ENCODE measurements at regions not wholly inside any gene's neighbourhood (a gene's known extent, or its start where the extent isn't known, plus 50 kb on each side); places are given as distances from the start of the nearest gene placed in this dataset.

DNA sequence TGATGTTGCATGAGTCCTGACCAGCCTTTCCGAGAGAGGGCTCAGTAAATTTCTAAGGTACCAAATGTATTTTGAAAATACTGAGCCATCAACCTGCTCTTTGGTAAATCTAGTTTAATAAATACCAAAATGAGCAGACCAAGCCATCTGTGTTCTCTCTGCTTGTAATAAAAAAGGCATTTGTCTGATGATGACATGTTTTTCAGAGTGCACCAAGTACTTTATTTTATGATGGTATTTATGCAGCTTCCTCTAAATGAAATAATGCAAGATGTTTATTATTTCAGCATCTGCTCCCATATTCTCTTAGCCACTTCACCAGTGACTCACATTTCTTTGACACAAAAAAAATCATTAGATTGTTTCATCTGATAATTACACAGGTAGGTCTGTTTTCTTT, 700.5 kb downstream of the TRIML1 start:
- Histone ChIP-seq H3K27me3 (ENCODE audit: low read length) (no peaks in the 10 kb centered on the region), H4K20me1 (ENCODE audit: low read length) (no peaks in the 10 kb centered on the region), H3K9me2 (replicated peaks; ENCODE audit: low read length) (no peaks in the 10 kb centered on the region), H2AFZ (ENCODE audit: low read length) (no peak overlapping the region), H3F3A (ENCODE audit: low read length, unreplicated experiment) (no peaks in the 10 kb centered on the region), H3K4me1 (ENCODE audit: insufficient read depth, low read length) (no peaks in the 10 kb centered on the region), H3K79me2 (ENCODE audit: low read length) (no peaks in the 10 kb centered on the region), H3K4me2 (ENCODE audit: low read length) (no peak overlapping the region), H3K9me3 (ENCODE audit: low read length) (no peaks in the 10 kb centered on the region), H3K36me3 (ENCODE audit: low read depth, low read length) (no peaks in the 10 kb centered on the region), H3K4me3 (ENCODE audit: low read length) (no peak overlapping the region), H3K9ac (ENCODE audit: low read length) (no peak overlapping the region), H3K27ac (ENCODE audit: low read length) (no peak overlapping the region)
- no peak for ATAC-seq
- ChIA-PET POLR2A (ENCODE audit: unreplicated experiment) (no interaction called here), CTCF (no interaction called here)
- intact Hi-C loops (cut with micrococcal nuclease), result no loop called here
- BruUV-seq (replicated peaks), result no TSS peak
- TF ChIP-seq, protein P1, sequence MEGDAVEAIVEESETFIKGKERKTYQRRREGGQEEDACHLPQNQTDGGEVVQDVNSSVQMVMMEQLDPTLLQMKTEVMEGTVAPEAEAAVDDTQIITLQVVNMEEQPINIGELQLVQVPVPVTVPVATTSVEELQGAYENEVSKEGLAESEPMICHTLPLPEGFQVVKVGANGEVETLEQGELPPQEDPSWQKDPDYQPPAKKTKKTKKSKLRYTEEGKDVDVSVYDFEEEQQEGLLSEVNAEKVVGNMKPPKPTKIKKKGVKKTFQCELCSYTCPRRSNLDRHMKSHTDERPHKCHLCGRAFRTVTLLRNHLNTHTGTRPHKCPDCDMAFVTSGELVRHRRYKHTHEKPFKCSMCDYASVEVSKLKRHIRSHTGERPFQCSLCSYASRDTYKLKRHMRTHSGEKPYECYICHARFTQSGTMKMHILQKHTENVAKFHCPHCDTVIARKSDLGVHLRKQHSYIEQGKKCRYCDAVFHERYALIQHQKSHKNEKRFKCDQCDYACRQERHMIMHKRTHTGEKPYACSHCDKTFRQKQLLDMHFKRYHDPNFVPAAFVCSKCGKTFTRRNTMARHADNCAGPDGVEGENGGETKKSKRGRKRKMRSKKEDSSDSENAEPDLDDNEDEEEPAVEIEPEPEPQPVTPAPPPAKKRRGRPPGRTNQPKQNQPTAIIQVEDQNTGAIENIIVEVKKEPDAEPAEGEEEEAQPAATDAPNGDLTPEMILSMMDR (conservative IDR thresholded peaks at IDR 0.05; ENCODE audit: low read depth, low read length), result no peak
- no peak for TF ChIP-seq EZH2 (IDR thresholded peaks at IDR 0.05; ENCODE audit: low read length, unreplicated experiment)
- TF ChIP-seq EZH2phosphoT487 (IDR thresholded peaks at IDR 0.05; ENCODE audit: borderline replicate concordance, low read length), result no peak
- no peak for DNase-seq

DNA sequence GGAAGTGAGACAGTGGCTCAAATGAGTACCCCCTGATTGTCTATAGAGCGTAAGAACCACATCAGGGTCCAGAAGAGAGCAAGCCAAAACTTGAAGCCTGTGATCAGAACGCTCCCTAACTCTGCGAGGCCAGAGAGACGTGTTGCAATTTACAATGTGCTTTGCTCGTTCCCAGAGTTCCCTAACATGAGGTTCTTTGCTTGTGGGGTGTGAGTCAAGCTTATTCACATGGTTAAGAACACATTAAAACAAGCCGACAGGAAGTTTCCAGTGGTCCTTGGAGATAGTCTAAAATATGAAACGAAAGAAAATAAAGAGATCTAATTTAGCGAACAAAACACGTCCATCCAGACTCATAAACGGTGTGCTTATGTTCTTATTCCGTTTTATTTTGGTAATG, 702.3 kb downstream of the TRIML1 start:
- Histone ChIP-seq H3K79me2 (ENCODE audit: low read length) (no peaks in the 10 kb centered on the region), H3K4me3 (ENCODE audit: low read length) (no peak overlapping the region), H2AFZ (ENCODE audit: low read length) (no peak overlapping the region), H3K4me1 (ENCODE audit: insufficient read depth, low read length) (no peaks in the 10 kb centered on the region), H3K9me2 (replicated peaks; ENCODE audit: low read length) (no peaks in the 10 kb centered on the region), H3K4me2 (ENCODE audit: low read length) (peak overlapping the region; percentile 31; the same call in 1 of the 2 replicates), H3F3A (ENCODE audit: low read length, unreplicated experiment) (no peaks in the 10 kb centered on the region), H3K27me3 (ENCODE audit: low read length) (no peaks in the 10 kb centered on the region), H3K9me3 (ENCODE audit: low read length) (no peaks in the 10 kb centered on the region), H3K27ac (ENCODE audit: low read length) (no peak overlapping the region), H3K36me3 (ENCODE audit: low read depth, low read length) (no peaks in the 10 kb centered on the region), H3K9ac (ENCODE audit: low read length) (no peak overlapping the region), H4K20me1 (ENCODE audit: low read length) (no peaks in the 10 kb centered on the region)
- intact Hi-C loops (cut with micrococcal nuclease), result no loop called here
- DNase-seq (peak; percentile 6), ATAC-seq (no peak)
- no TSS peak for BruUV-seq (replicated peaks)
- TF ChIP-seq EZH2 (IDR thresholded peaks at IDR 0.05; ENCODE audit: low read length, unreplicated experiment), result no peak
- TF ChIP-seq, protein P1 (conservative IDR thresholded peaks at IDR 0.05; ENCODE audit: low read depth, low read length), result no peak
- TF ChIP-seq EZH2phosphoT487 (IDR thresholded peaks at IDR 0.05; ENCODE audit: borderline replicate concordance, low read length), result no peak
- ChIA-PET CTCF (no interaction called here), POLR2A (ENCODE audit: unreplicated experiment) (no interaction called here)

DNA sequence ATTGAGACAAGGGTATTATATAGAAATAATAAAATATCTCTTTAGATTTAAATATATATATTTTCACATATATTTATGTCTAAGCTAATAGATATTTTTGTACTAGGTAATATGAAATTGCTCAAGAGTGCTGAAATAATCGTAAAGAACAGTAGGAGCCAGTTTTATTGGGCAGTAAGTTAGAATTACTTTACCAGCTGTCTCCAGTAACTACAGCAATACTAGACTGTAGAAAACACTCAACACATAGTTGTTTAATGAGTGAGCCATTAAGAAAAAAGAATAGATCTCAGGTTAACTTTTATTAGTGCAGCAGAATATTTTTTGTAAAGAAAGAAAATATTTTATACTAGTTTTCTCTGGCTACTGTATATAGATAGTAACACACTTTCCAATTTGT, 715.2 kb downstream of the TRIML1 start:
- no peaks in the 10 kb centered on the region for H3K27me3 ChIP-seq (ENCODE audit: low read length)
- no peaks in the 10 kb centered on the region for H3K9me3 ChIP-seq (ENCODE audit: low read length)
- H2AFZ ChIP-seq (ENCODE audit: low read length), result no peak overlapping the region
- no peaks in the 10 kb centered on the region for H3F3A ChIP-seq (ENCODE audit: low read length, unreplicated experiment)
- H3K36me3 ChIP-seq (ENCODE audit: low read depth, low read length), result no peaks in the 10 kb centered on the region
- no TSS peak for BruUV-seq (replicated peaks)
- H3K27ac ChIP-seq (ENCODE audit: low read length), result no peak overlapping the region
- intact Hi-C loops (cut with micrococcal nuclease), result no loop called here
- no peaks in the 10 kb centered on the region for H3K4me1 ChIP-seq (ENCODE audit: insufficient read depth, low read length)
- H3K9ac ChIP-seq (ENCODE audit: low read length), result no peak overlapping the region
- DNase-seq (no peak), ATAC-seq (no peak)
- no peaks in the 10 kb centered on the region for H3K9me2 ChIP-seq (replicated peaks; ENCODE audit: low read length)
- ChIA-PET CTCF (no interaction called here), POLR2A (ENCODE audit: unreplicated experiment) (no interaction called here)
- peak overlapping the region; percentile 44; the same call in 1 of the 2 replicates for H3K4me2 ChIP-seq (ENCODE audit: low read length)
- no peak for TF ChIP-seq EZH2 (IDR thresholded peaks at IDR 0.05; ENCODE audit: low read length, unreplicated experiment)
- TF ChIP-seq, protein P1 (conservative IDR thresholded peaks at IDR 0.05; ENCODE audit: low read depth, low read length), result no peak
- no peak for TF ChIP-seq EZH2phosphoT487 (IDR thresholded peaks at IDR 0.05; ENCODE audit: borderline replicate concordance, low read length)
- no peaks in the 10 kb centered on the region for H4K20me1 ChIP-seq (ENCODE audit: low read length)
- no peak overlapping the region for H3K4me3 ChIP-seq (ENCODE audit: low read length)
- no peaks in the 10 kb centered on the region for H3K79me2 ChIP-seq (ENCODE audit: low read length)

Data from PC-3 (cell line).